Mammary epithelial cell (primary cell): ENCODE measurements at regions not wholly inside any gene's neighbourhood (a gene's known extent, or its start where the extent isn't known, plus 50 kb on each side); places are given as distances from the start of the nearest gene placed in this dataset.

Experiments
- EZH2 ChIP-seq: IDR thresholded peaks from 2 replicates; pipeline ENCODE4 v1.6.1; 2012; ENCODE audit warnings: low read length, inconsistent platforms, borderline replicate concordance
- TF ChIP-seq, protein P1 (sequence below), 2 donors: IDR thresholded peaks in 1 of 2; conservative IDR thresholded peaks in 1 of 2; 2 replicates each; pipeline ENCODE4 v1.5.1; 2011 to 2012; ENCODE audit warnings: inconsistent platforms in 2 of 2, low read length in 2 of 2, mild to moderate bottlenecking in 2 of 2, control low read depth in 1 of 2, low read depth in 1 of 2; ENCODE audit not compliant: insufficient read depth in 1 of 2; ENCODE audit errors: extremely low read depth in 1 of 2

DNA sequence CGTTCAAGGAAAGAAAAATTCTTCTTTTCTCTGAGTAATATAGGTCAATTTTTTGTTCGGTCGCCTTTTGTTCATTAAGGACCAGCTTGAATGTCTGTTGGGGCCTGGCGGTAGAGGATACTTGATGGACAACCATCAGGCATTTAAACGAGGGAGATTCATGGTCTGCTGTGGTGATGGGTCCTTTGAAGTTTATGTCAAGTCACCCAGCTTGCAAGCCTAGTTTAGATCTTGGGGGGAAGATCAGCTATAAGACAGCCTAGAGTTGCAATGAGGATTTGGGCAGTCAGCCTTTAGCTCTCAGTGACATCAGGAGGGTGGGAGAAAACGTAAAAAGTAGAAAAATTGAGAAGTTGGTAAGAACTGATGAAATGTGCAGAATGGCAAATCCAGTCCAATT lies 80.2 kb upstream of the SPRY4 start:
- TF ChIP-seq, protein P1, sequence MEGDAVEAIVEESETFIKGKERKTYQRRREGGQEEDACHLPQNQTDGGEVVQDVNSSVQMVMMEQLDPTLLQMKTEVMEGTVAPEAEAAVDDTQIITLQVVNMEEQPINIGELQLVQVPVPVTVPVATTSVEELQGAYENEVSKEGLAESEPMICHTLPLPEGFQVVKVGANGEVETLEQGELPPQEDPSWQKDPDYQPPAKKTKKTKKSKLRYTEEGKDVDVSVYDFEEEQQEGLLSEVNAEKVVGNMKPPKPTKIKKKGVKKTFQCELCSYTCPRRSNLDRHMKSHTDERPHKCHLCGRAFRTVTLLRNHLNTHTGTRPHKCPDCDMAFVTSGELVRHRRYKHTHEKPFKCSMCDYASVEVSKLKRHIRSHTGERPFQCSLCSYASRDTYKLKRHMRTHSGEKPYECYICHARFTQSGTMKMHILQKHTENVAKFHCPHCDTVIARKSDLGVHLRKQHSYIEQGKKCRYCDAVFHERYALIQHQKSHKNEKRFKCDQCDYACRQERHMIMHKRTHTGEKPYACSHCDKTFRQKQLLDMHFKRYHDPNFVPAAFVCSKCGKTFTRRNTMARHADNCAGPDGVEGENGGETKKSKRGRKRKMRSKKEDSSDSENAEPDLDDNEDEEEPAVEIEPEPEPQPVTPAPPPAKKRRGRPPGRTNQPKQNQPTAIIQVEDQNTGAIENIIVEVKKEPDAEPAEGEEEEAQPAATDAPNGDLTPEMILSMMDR (conservative IDR thresholded peaks at IDR 0.05 in 1 of 2, IDR thresholded peaks at IDR 0.05 in 1 of 2; ENCODE audit: extremely low read depth in 1 of 2, insufficient read depth in 1 of 2, low read depth in 1 of 2, low read length in 2 of 2) = no peak
- no peak for TF ChIP-seq EZH2
